Hippocampal formation (tissue), 2 donors: ENCODE measurements at regions not wholly inside any gene's neighbourhood (a gene's known extent, or its start where the extent isn't known, plus 50 kb on each side); places are given as distances from the start of the nearest gene placed in this dataset.
"Not testable (repeated sequence)": the region's sequence is repeated elsewhere in the genome, so short reads cannot be mapped to it uniquely, and the experiment has no call there.

ENCODE experiments used
- DNase-seq, 2 donors: peaks; one replicate each; lab custom pipeline; 2025; lab: John Stamatoyannopoulos, UW

- DNase-seq, result no peak
These were observed 56.1 kb downstream of the GPR85 start for GRCh38 chr7:113030489-113030888.

DNA sequence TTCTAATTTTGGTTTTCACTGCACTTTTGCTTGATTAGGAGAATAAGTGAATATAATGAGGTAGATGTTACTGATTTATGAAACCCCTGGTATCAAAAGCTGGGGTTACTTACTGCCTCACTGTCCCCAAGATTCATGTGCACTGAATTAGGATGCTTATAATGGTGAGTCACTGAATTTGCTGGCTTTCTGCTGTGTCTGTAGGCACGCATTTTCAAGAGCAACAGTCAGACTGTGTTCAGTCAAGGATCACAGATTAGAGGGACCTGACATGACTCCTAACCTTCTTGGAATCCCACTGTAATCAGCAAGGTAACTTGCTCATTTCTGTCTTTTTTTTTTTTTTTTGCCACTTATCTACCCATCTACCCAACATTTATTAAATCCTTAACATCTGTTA is 59.7 kb downstream of the GPR85 start:
- DNase-seq, result no peak

DNA sequence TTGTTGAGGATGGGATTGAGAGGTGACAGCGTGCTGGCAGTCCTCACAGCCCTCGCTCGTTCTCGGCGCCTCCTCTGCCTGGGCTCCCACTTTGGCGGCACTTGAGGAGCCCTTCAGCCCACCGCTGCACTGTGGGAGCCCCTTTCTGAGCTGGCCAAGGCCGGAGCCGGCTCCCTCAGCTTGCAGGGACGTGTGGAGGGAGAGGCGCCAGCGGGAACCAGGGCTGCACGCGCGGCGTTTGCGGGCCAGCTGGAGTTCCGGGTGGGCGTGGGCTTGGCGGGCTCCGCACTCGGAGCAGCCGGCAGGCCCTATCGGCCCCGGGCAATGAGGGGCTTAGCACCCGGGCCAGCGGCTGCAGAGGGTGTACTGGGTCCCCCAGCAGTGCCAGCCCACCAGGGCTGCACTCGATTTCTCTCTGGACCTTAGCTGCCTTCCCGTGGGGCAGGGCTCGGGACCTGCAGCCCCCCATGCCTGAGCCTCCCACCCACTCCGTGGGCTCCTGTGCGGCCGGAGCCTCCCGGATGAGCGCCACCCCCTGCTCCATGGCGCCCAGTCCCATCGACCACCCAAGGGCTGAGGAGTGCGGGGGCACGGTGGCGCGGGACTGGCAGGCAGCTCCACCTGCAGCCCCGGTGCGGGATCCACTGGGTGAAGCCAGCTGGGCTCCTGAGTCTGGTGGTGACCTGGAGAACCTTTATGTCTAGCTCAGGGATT is 69.3 kb downstream of the GPR85 start:
- DNase-seq, result not testable (repeated sequence)

- peak in 1 of 2 donors; percentile 3 for DNase-seq
These were observed 71.5 kb downstream of the GPR85 start for GRCh38 chr7:113015034-113015645.

GRCh38 chr7:113013761-113014449 is 72.7 kb downstream of the GPR85 start:
- no peak for DNase-seq

DNA sequence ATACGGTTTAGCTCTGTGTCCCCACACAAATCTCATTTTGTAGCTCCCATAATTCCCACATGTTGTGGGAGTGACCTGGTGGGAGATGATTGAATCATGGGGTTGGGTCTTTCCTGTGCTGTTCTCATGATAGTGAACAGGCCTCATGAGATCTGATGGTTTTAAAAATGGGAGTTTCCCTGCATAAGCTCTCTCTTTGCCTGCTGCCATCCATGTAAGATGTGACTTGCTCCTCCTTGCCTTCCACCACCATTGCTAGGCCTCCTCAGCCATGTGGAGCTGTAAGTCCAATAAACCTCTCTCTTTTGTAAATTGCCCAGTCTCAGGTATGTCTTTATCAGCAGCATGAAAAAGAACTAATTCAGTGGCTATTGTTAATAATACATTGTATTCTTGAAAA is 73.8 kb downstream of the GPR85 start:
- DNase-seq, result not testable (repeated sequence)

DNA sequence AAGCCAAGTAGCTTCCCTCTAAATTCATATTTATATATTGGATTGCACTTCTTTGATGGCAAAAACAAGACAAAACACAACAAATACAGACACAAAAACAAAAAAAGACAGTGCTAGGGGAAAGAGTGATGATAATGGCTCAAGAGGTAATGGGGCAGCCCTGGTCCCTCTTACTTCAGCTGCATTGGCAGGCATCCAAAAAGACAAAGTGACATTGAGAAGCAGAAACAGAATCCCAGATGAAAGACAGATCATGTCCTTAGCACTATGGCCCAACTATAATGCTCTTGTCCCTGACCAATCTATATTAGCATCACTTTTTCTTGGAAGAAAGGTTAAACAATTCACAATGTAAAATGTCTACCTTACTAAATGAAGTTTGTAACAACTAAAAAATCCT is 76.2 kb downstream of the GPR85 start:
- no peak for DNase-seq

- no peak for DNase-seq
These were observed 77.9 kb downstream of the GPR85 start for GRCh38 chr7:113008755-113009154.

DNA sequence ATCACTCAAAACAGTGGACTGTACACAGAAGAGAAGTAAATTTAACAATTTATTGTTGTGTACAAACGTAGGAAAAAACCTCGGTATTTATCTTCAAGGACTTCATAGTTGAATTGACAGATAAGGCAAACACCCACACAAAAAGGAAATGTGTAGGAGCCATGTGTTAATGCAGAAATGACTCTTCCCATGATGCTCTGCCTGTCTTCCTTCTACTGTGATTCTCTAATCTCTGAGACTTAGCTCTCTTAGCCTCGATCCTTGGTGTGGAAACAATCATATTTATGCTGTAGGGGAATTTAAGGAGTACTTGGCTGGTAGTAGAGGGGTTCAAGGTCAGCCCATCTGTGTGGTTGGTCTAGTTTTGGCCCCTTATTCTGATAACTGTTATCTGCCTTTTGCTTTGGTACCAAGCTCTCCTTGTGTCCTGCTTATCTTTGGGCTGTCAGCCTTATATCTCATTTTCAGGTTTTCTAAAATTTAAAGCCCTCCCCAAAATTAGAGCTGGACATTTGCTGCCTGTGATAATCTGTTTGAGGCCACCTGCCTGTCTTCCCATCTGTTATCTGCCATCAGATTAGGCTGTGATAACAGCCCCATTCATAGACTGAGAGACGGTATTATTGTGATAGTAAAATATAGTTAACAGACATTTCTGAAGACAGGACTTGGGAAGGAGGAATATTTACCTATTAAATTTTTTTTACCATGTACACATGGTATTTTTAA is 81.7 kb downstream of the GPR85 start:
- DNase-seq, result no peak

DNA sequence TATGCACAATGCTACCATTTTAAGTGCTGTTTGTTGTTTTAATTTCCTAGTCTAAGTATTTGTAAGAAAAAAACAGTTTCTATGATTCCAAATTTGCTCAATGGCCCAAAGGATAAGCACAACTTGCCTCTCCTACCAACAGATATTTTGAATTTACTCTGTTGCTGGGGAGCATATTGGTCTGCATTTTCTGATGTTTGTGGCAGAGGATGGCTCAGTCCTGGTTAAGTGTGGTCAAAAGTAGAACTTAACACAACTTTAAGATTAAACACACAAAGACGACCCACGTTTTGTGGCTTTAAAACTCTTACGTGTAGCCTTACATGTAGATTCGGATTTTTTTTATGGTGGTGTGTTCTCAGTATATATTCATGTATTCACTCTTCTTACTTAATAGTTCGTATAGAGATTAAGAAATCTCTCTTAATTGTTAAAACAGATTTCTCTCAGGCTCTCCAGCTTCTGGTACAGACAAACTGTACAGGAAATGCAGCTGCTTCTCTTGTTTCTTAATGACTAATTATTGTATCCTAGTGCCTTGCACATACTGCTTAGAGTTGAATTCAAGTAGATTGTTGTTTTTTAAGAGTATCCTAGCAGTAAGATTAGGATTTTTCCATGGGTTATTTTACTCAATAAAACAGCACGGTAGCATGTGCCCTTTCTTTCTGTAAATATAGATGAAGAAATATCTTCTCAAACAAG is 86.2 kb downstream of the GPR85 start:
- DNase-seq, result no peak

GRCh38 chr7:112997831-112998230 is 88.8 kb downstream of the GPR85 start:
- DNase-seq, result no peak

DNA sequence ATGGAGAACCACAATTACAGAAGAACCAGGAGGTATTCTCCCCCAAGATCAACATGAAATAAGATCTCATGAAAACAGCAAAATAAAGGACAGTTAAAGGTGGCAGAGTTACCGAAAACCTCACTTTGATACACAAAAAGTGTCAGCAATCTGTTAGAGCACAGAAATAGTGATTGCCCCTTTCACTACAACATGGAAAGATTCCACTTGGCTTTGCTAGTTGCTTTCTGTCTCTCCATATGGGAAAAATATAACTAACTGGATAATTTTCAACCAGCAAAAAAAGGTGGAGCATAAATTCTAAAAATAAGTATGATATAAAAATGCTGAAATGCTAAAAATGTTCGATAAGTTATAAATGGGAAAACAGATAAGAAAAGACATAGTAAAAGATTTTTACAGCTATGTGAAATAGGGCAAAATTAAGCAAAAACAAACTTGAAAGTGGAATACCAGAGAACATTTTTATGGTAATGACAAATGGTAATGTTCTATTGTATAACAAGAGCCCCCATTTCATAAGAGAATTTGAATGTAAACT is 90.2 kb downstream of the GPR85 start:
- no peak for DNase-seq

DNA sequence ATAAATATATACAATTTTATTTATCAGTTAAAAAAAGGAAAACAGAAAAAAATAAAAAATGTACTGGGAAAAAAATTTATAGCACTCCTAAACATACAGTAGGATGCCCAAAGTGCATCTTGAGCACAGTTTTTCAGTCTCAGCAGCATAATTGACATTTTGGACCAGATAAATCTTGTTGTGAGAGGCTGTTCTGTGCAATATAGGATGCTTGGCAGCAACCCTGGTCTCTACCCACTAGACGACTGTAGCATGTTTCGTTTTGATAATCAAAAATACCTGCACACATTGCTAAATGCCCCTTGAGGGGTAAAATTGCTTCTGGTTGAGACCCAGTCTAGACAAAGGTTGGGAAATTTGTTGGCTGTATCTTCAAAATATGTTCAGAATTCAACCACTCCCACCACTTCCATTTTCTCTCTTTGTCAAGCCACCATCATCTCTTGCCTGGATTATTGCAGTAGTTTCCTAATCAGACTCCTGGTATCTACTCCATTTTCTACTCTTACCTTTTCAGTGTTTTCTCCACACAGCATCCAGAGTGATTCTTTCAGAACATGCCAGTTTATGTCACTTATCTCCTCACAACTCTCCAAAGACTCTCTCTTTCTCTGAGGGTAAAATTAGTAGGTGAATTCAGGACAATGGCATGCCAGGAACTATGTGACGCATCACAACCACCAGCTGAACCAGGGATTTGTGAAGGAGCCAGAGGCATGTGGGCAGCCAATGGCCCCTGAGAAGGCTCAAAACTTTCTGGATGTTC is 91.4 kb downstream of the GPR85 start:
- no peak for DNase-seq

GRCh38 chr7:112994656-112995055 is 92.0 kb downstream of the GPR85 start:
- DNase-seq, result no peak

DNA sequence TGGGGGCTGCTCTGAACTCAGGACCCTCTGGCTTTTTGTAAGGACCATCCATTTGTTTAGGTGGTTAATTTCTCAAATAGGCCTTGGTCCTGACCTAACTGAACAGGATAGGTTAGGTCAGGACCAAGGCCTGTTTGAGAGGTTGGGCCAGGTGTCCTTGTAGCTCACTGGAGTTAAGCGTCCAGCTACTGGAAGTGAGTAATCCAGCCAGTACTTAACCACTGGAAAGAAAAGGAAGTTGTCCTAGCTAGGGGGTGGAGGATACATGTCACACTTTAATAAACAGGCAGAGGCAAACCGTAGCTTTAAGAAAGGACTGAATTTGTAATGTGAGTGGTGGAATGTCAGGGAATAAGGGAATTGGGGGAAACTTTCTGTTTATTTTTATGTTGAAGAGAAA is 96.0 kb downstream of the GPR85 start:
- DNase-seq, result no peak

- DNase-seq, result no peak
These were observed 97.1 kb downstream of the GPR85 start for GRCh38 chr7:112989531-112989930.

DNA sequence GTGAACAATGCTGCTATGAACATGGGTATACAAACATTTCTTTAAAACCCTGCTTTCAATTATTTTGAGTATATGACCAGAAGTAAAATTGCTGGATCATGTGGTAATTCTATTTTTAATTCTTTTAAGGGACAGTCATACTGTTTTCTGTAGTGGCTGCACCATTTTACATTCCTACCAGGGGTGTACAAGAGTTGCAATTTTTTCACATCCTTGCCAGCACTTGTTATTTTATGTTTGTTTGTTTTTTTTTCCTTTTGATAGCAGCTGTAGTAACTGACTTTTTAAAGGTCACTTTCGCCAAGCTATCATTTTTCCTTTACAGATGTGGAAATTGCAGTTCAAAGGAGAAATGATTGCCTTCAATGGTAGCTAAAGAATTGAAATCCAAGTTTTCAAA is 99.5 kb downstream of the GPR85 start:
- no peak for DNase-seq

DNA sequence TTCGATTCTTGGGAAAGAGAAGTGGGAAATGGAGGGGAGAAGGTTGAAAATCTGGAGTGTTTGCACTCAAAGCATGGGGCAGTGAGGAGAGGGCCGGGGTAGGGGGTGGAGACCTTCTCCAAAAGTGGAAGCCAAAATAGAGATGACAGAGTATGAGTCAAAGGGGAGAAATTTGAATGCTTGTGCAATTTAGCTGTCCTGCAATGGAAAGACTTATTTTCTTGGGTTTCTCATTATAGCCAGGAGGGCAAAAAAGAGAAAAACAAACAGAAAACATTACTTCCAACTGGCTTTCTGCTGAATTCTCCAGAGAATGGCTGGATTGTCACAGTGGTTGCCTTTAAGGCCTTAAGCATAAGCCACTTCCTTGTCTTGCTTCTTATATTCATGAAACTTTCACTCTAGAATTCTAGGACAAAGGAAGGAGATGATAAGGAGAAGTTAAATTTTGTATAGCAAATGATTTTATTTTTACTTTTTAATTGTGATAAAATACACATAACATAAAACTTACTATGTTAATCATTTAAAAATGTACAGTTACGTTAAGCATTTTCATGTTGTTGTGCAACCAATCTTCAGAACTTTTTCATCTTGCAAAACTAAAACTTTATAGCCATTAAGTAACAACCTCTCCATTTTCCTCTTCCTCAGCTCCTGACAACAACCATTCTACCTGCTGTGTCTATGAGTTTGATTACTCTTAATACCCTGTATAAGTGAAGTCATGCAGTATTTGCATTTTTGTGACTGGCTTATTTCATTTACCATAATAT is 100.2 kb downstream of the GPR85 start:
- DNase-seq, result no peak

- DNase-seq, result no peak
These were observed 101.1 kb downstream of the GPR85 start for GRCh38 chr7:112985377-112985987.
